ENCODE measurements at regions not wholly inside any gene's neighbourhood (a gene's known extent, or its start where the extent isn't known, plus 50 kb on each side); places are given as distances from the start of the nearest gene placed in this dataset.

DNA sequence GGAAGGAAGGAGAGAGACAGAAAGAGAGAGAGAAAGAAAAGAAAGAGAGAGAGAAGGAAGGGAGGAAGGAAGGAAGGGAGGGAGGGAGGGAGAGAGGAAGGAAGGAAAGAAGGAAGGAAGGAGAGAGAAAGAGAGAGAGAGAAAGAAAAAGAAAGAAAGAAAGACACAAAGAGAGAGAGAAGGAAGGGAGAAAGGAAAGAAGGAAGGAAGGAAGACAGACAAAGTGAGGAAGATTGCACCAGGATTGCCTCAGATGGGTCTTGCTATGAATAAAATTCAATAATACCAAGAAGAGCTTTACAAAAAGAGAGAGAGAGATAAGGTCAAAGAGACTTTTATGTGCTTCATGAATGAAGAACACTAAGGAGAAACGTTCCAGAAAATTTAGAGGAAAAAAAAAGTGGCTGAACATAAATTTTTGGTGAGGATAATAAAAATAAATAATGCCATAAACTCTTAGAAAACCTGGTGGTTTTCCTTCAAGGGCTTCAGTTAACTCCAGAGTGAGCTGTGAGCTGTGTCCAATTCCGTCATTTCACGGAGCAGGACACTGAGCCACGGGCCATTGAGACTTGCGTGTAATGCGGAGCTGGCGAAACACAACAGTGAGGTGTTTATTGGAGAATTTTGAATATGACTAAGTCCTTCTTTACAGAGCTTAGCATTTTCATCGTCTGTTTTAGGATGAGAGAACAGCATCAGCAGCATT, 72.7 kb upstream of the TNRC6C start:
- DNase-seq, result no peak

DNA sequence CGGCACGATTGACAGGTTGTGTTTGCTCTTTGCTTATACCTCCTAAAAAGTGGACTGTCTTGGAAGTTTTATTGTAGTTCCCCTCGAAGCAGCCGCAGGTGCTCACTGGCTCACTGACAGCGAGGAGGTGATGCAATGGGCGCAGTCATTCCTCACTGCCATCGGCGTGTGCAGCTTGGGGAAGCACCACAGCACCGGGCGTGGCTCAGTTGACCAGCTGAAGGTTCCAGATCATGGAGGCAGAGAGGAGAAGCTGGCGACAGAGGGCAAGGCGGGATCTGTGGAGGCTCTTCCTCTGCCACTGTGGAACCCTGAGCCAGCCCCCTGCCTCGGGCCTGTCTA, 72.1 kb upstream of the TNRC6C start:
- no peak for DNase-seq

DNA sequence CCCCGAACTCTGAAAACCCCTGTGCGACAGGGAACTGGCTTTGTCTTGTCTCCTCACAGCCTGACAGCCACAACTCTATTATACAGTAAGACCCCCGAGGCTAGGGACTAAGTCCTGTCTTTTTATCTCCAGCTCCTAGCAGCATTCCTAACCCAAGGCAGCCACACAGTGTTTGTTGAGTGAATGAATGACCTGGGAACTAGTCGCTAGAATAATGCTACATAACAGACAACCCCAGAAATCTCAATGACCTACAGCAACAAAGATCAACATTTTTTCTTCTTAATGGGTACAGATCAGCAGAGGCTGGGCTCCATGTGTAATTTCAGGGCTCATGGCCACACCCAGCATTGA, 71.4 kb upstream of the TNRC6C start:
- no peak for DNase-seq

DNA sequence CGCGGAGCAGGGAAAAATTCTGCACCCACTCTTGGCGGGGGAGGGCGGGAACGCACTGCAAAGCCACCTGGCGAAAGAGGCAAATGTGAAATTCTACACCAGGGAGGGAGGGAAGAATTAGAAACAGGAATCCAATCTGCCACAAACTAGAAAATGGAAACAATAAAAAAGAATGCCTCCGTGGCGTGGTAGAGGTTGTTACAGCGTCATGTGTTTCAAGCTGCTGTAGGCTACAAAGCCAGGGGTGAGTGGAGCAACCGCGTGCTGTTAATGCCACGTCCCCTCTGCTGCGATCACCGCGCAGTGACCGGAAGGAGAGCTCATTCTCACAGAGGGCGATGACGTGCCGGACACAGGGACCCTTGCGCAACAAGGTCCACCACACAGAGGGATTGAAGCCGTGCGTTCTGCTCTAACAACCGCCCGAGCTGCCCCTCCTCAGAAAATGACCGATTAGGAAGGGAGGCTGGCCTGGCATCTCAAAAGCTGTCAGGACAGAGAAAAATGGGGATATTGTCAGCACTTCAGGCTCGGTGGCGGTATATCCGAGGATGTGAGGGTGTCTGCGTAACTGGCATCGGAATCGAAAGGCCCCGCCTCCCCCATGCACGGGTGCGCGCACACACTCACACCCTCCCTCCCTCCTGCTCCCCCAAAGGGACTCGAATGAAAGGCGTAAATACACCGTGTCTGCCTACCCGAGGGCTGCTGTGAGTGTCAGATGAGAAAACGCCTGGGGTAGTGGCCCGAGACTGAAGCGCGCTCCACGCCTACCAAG, 70.8 kb upstream of the TNRC6C start:
- peak; percentile 73 for DNase-seq

DNA sequence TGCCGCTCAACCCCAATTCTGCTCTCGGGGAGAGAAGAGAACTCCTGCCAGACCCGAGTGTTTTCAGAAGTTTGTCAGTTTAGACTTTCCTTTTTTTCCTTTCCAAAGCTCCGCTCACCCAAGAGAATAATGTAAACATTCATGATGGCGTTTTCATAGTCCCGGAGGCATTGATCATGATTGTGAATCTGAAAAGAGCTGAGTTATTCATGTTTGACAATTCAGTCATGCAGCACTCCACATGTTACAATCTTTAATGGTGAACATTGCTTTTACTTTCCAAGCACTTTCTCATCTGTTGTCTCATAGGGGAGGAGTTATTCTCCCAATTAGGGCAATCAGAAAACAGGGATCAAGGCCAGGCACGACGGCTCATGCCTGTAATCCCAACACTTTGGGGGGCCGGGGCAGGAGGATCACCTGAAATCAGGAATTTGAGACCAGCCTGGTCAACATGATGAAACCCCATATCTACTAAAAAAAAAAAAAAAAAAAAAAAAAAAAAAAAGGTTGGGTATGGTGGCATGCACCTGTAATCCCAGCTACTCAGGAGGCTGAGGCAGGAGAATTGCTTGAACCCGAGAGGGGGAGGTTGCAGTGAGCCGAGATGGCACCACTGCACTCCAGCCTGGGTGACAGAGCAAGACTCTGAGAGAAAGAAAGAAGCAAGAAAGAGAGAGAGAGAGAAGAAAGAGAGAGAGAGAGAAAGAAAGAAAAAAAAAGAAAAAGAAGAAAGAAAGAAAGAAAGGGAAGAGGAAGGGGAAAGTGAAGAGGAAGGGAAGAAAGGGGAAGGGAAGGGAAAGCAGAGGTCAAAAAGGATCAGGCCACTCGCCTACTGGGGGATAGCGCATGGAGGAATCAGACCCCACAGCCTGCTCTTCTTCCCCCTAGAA, 70.0 kb upstream of the TNRC6C start:
- DNase-seq, result no peak

DNA sequence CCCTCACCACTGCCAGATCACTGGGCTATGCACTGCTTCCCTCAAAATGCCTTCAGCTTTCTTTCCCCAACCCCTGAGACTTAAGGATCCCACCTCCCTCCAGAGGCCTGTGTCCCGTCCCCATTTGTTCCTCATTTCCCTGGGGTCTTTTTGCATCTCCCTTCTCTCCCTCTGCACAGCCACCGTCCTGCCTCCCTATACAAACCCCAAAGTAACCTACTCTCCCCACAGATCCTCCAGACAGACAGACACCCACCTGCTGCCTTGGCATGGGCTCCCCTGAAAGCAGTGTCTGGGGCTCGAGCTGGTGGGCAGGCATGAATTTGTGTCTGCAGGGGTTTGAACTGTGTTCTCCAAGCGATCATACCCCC, 69.4 kb upstream of the TNRC6C start:
- no peak for DNase-seq

DNA sequence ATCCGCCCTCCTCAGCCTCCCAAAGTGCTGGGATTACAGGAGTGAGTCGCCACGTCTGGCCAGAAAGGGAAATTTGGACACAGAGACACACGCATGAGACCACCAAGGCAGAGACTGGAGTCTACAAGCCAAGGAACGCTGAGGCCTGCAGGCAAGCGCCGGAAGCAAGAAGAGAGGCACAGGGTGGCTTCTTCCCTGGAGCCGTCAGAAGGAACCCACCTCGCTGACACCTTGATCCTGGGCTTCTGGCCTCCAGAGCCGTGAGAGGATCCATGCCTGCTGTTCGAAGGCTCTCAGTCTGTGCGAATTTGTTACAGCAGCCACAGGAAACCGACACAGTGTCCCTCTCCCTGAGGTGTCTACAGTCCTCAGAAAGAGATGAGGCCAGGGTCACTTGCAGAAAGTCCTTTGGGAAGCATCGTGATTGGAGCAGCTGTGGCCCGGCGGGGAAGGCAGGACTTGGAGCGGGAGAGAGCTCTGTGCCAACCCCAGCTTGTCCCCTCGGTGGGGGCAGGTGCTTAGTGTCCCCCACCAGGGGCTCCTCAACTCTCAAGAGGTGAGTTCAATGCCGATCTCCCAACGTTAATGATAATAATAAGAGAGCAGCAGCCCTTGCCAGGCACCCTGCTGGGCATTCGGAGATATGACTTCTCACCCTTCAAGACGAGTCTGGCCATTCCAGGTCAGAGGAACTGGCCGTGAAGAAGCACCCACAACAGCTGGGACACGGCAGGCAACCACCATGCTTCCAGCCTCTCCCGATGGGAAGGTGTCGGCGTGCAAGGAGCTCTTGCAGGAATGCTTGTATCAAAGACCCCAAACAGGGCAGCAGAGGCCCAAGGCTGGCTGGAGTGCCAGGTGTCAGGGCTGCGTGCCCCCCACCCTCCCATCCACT, 68.4 kb upstream of the TNRC6C start:
- DNase-seq, result no peak

DNA sequence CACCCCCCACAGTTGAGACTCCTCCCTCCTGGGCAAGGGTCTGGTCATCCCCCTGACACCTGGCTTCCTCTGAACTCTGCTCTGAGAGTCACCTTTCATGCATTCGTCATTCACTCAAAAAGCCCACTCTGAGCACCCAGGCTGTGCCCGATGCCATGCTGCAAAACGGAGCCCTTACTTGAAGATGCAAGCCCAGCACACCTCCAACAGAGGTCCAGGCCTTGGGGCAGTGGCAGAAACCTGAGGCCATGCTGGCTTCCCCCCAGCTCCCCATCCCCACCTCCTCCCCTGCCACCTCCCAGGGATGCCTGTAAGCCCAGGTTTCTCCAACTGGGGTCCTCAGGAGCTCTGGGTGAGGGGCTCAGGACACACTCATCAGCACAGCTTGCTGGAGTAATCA, 67.7 kb upstream of the TNRC6C start:
- no peak for DNase-seq

DNA sequence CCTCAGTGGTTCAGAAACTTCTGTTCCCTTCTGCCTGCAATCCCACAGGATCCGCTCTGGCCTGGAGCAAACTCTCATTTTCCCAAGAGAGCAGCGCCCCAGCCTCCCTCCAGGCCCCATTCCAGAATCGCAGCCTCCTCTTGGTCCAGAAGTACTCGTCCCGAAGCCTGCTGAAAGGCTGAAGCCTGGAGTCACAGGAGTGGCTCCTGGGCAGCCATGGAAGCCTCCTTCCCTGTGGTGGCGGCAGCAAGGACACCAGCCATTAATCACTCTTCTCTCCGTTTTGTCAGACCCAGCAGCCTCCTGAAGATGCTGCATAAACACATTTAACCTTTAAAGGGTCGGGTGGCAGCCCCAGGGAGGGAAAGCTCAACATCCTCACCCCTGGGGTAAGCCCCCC, 66.9 kb upstream of the TNRC6C start:
- no peak for DNase-seq

DNA sequence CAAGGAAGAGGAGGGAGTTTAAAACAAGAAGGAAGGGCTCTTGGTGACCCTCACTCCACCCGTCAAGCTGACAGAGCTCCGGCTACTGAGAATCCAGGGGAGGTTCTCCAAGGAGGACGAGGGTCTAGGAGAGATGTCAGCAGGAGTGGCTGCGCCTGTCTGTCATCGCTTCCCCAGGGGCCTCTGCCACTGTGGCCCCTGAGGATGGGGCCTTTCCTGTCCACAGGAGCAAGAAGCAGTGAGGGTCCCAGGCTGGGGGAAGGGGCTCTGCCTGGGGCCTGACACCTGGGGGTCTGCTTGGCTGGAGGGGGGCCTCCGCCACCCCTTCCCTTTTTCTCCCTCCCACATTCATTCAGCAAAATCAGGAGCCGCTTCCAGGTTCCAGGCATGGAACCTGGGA, 66.5 kb upstream of the TNRC6C start:
- DNase-seq, result no peak

DNA sequence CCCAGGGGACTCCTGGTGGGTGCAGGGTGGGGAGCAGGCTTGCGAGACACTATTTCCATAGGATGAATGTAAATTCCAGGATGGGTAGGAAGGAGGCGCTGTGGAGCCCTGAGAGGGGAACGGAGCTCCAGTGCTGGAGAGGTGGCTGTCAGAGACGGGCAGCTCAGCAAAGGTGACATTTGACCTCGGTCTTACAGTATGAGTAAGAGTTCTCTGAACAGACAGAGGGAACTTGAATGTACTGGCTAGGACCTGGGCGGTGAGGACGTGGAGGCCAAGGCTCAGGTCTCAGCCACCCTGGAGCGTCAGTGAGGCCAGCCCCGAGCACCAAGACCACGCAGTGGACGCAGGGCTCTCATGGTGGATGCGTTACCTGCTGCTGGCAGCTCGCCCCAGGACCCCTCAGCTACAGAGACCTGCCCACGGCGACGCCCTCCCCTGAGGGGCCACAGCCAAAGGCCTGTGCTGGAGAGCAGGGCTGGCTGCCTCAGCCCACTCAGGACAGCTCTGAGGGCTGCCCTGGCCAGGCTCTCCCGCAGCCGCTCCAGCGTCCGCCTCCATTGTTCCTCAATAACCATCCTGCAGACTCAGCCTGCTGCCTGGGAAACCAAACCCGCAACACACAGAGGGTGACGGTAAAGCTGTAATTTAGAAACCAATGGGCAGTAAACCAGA, 65.9 kb upstream of the TNRC6C start:
- DNase-seq, result no peak

DNA sequence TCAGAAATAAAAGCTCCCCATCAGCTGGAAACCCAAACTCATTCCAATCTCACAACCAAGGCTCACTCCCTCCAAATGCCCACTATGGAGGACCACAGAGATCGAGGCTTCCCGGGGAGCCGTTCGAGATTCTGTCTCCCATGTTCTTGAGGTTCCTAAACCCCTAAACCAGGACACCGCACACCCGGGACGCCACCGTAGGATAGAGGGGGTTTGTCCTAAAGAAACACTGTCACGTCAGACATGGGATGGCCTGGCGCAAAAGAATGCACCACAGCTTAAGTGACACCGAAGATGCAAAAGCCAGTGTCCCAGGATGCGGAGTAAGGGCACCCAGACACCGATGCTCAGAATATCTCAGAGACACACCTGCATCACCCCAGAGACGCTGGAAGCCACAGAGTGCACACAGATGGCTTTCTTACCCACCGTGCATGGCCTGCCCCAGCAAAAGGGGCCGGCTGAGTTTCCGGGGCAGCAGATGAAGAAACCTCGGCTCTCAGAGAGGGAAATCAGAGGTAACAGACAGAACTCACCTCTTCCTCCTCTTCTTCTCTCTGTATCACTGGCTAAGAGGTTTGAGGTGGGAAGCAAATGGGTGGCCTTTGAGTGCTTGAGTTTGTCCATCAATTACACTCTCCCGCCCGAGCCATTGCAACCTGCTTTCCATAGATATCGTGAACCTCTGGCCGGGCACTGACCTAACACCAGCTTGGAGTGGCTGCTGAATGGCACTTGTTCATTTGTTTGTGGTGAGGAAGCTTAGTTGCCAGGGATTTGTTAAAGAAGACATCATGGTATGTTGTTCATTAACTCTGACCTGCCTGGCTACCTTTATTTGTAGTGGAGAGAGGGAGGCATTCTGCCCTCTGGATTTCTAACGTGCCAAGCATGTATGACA, 65.1 kb upstream of the TNRC6C start:
- DNase-seq, result no peak

DNA sequence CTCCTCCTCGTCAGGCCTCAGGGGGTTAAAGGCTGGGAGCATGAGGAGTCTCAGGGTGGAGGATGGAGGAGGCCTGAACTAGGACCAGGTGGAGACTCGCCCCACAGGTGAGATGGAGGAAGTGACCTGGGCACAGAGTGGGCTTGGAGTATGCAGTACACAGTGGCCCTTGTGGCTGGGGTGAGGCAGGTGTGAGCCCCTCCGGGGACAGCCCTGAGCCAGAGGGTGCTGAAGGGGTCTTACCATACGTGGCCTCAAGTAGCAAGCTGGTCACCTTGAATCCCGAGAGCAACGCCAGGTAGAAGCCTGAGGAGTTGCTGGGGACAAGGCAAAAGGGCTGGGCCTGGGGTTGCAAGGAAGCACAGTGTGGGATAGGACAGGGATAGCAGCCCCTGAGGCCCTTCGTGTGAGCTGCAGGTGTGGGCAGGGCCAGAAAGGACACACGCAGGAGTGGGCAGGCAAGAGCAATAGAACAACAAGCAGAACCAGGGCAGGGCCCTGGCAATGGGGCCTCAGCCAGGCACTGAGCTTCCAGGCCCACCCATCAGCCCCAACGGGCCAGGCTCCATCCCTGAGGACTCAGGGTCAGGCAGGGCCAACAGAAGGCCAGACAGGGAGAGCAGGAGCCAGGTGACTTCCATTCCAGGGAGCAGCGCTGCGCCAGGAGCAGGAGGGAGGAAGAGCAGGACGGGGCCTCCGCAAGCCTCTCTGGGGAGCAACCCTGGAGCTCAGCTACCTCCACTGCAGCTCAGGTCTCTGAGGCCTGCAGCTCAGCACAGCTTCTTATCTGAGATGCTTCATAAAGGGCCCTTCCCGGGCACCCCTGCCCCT, 64.2 kb upstream of the TNRC6C start:
- no peak for DNase-seq

DNA sequence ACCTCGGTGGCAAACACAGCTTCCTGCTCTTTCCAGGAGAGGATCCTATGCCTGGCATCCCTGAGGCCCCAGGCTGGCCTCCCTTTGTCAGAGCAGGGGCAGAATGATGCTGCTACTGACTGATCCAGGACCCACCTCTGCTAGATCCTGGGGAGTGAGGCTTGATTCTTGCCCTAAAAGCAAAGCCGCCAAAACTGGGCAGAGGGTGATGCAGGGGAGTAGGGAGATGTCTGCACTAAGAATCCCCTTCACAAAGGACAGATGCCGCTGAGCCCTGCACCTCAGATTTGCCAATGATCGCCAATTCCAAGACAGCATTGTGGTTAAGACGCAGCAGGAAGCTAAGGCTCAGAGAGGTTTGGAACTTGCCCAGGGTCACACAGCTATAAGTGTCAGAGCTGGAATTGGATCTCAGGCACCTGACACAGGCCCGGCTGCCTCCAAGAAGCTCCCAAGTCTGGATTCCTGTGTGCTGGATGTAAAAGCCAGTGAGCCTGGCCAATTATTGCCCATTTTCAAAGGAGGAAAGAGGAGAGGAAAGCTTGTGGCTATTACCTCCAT, 60.7 kb upstream of the TNRC6C start:
- DNase-seq, result no peak

DNA sequence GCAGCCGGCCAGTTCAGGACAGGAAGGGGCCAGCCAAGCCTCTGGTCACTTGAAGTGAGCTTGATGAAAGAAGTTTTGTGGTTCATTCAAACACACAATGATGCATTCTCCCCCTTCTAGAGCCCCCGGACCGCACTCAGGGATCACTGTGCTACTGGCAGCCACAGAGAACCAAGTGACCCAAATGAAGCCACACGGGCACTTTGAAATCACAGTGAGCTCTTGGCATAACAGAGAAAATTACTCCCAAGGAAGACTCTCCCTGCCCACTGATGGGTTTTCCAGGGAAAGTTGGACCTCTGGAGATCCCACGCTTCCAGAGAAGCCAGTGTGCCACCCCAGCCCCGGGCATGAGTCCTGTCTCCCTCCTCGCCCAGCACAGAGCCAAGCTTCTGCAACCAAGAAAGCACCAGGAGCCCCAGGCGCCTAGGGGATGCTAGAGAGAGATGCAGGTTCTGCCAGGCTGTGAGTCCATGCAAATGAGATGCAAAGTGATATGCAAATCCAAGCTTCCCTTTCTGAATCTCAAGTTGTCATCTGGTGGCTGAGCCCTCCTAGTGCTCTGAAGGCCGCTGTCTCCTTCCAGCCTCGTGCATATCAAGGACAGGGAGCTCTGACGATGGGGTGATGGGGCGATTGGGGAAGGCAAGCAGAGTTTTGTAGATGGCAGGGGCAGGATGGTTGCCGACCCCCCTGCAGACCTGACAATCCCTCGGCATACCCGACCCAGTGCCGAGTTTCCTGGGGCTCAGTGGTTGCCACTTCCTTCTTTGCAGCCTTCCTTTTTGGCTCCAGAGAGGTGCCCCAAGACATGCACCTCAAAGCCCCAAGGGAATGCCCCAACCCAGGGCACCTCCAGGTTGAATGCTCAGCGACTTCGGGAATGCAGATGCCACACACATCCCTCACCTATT, 59.7 kb upstream of the TNRC6C start:
- DNase-seq, result no peak

DNA sequence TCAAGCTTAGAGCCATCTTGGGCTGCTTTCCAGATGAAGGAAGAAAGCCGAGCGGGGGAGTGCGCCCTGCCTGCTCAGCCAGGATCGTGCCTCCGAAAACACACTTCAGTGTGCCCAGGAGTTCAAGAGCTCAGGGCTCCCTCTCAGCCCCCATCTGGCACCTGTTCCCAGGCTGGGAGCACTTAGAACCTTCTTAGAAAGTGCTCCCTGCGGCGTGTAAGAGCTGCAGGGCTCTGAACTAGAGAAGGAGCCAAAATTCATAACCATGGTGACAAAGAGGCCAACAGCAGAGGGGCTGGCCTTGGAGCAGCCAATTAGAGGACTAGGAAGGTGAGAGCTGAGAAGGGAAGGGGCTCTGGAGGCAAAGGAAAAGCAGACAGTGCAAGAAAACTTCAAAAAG, 59.0 kb upstream of the TNRC6C start:
- no peak for DNase-seq

DNA sequence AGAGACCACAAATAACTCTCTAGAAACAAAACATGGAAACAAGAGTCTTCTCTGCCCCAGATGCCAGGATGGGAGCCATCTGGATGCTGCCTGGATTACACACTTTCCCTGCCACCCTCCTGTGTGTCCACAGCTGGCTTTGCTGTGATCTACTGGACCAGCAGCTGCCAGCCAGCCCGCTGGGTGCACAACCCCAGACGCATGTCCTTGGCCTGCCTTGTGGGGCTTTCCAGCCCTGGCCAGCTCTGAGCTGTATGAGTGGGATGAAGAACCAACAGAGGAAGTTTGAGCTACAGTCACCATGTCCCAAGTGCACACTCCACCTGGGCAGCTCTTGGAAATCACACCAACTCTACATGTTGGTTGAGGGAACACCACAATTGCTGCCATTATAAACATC, 57.0 kb upstream of the TNRC6C start:
- no peak for DNase-seq

DNA sequence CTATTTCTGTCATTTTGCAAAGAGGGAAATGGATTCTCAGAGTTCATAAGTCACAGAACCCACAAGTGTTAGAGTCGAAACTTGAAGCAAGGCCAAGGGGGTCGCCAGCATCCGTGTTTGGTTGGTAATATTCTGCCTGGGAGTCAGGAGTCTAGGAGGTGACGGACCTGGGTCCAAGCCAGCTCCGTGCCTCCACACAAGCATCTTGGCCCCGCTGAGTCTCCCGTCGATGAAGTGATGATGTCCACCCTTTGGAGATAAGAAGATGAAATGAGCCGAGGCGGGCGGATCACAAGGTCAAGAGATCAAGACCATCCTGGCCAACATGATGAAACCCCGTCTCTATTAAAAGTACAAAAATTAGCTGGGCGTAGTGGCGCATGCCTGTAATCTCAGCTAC, 53.2 kb upstream of the TNRC6C start:
- no peak for DNase-seq

DNA sequence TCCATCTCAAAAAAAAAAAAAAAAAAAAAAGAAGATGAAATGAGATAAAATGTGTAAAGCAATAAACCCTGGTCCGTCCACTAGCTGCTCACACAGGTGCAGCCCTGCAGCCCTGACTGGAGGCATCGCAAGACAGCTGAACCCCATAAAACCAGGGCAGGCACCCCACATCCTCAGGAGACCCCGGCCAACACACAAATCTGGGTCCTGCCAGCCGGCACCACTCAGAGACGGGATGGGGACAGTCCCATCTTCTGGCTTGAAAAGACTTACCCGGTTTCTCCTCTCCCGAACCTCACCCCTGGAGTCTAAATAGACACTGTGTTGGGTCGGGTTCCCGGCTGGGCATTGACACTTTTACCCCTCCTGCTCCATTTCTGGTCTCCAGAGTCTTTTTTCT, 52.7 kb upstream of the TNRC6C start:
- DNase-seq, result no peak

Measured in NCI-H146 (cell line).